Type B pancreatic cell (in vitro differentiated cells): ENCODE measurements at regions not wholly inside any gene's neighbourhood (a gene's known extent, or its start where the extent isn't known, plus 50 kb on each side); places are given as distances from the start of the nearest gene placed in this dataset.

Experiments
- DNase-seq: peaks from one replicate; pipeline ENCODE4 v3.0.0; 2021; ENCODE audit warnings: mixed read lengths; ENCODE audit not compliant: unreplicated experiment; ENCODE audit errors: extremely low spot score
- H3K27ac Mint-ChIP-seq: 2 replicates; pipeline ENCODE4 v1.8.0; 2021; ENCODE audit warnings: mild to moderate bottlenecking, mixed read lengths
- H3K27me3 Mint-ChIP-seq: 2 replicates; pipeline ENCODE4 v1.8.0; 2021; ENCODE audit warnings: mixed read lengths
- H3K36me3 Mint-ChIP-seq: 2 replicates; pipeline ENCODE4 v1.8.0; 2021; ENCODE audit warnings: mixed read lengths
- H3K4me1 Mint-ChIP-seq: one replicate; pipeline ENCODE4 v1.8.0; 2021; ENCODE audit warnings: mixed read lengths; ENCODE audit not compliant: unreplicated experiment
- H3K4me3 Mint-ChIP-seq: 2 replicates; pipeline ENCODE4 v1.8.0; 2021; ENCODE audit warnings: mild to moderate bottlenecking, mixed read lengths
- H3K9me3 Mint-ChIP-seq: 2 replicates; pipeline ENCODE4 v1.8.0; 2021; ENCODE audit warnings: mixed read lengths
- CTCF ChIP-seq: fragments of 200-600 bp; sonication (generic); conservative IDR thresholded peaks from 2 replicates; pipeline ENCODE4 v1.5.0; 2021; ENCODE audit warnings: antibody characterized with exemption, mild to moderate bottlenecking

GRCh38 chr2:172300851-172301250, 126.5 kb upstream of the ITGA6 start:
- Mint-ChIP-seq H3K9me3 (no peaks in the 10 kb centered on the region), H3K4me1 (peaks cover 11% of the 10 kb centered on the region), H3K27ac (no peak overlapping the region), H3K4me3 (no peak overlapping the region), H3K36me3 (no peaks in the 10 kb centered on the region), H3K27me3 (peaks cover 23% of the 10 kb centered on the region)
- no peak for DNase-seq
- TF ChIP-seq CTCF = no peak

DNA sequence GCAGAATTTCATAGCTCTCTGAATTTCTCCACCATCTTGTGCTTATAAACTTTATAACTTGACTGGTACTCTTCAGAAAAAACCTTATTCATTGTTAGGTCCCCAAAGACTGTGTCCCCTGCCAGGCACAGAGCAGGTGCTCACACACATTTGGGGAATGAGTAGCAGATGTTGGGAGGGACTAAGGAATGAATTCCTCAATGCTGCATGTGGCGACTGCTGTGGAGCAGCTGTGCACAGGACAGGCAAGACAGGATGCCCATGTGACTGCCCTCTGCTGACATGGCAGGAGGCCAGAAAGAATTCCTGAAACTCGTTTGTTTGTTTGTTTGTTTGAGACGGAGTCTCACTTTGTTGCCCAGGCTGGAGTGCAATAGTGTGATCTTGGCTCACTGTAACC, 122.3 kb upstream of the ITGA6 start:
- Mint-ChIP-seq H3K27ac (no peak overlapping the region), H3K4me1 (peaks cover 10% of the 10 kb centered on the region), H3K27me3 (peaks cover 3% of the 10 kb centered on the region), H3K4me3 (no peak overlapping the region), H3K36me3 (no peaks in the 10 kb centered on the region), H3K9me3 (no peaks in the 10 kb centered on the region)
- no peak for TF ChIP-seq CTCF
- DNase-seq = no peak

GRCh38 chr2:172307800-172308199, 119.6 kb upstream of the ITGA6 start:
- Mint-ChIP-seq H3K9me3 (no peaks in the 10 kb centered on the region), H3K27ac (peak overlapping the region; percentile 59), H3K4me1 (peaks cover 9% of the 10 kb centered on the region), H3K4me3 (no peak overlapping the region), H3K27me3 (no peaks in the 10 kb centered on the region), H3K36me3 (no peaks in the 10 kb centered on the region)
- no peak for TF ChIP-seq CTCF
- DNase-seq = no peak

- DNase-seq = no peak
- Mint-ChIP-seq H3K4me3 (no peak overlapping the region), H3K4me1 (peaks cover 9% of the 10 kb centered on the region), H3K36me3 (no peaks in the 10 kb centered on the region), H3K9me3 (no peaks in the 10 kb centered on the region), H3K27ac (no peak overlapping the region), H3K27me3 (no peaks in the 10 kb centered on the region)
- no peak for TF ChIP-seq CTCF
These were observed 119.0 kb upstream of the ITGA6 start for GRCh38 chr2:172308253-172308935.

DNA sequence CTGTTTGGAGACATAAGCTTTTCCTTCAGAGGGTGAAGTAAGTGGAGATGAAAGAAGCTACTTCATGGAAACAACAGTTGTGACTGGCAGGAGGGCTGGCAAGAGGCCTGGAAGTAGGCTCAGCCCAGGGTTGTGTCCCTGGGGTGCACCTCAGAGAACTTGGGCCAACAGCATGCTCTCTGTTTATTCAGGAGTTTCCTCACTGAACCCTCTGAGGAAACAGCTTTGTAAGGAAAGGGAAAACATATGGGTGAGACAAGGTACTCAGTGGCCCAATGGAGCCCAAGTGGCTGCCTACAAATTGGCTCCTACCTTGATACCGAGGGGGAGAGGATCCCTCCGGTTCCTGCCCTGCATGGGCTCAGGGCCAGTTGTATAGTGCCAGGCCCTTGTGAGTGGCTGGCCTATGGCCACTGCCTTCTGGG, 115.5 kb upstream of the ITGA6 start:
- no peak for TF ChIP-seq CTCF
- H3K9me3 Mint-ChIP-seq = no peaks in the 10 kb centered on the region
- H3K27ac Mint-ChIP-seq = no peak overlapping the region
- no peaks in the 10 kb centered on the region for H3K36me3 Mint-ChIP-seq
- DNase-seq = no peak
- H3K4me1 Mint-ChIP-seq = peaks cover 9% of the 10 kb centered on the region
- no peak overlapping the region for H3K4me3 Mint-ChIP-seq
- H3K27me3 Mint-ChIP-seq = no peaks in the 10 kb centered on the region
